ENCODE measurements at regions not wholly inside any gene's neighbourhood (a gene's known extent, or its start where the extent isn't known, plus 50 kb on each side); places are given as distances from the start of the nearest gene placed in this dataset.

DNA sequence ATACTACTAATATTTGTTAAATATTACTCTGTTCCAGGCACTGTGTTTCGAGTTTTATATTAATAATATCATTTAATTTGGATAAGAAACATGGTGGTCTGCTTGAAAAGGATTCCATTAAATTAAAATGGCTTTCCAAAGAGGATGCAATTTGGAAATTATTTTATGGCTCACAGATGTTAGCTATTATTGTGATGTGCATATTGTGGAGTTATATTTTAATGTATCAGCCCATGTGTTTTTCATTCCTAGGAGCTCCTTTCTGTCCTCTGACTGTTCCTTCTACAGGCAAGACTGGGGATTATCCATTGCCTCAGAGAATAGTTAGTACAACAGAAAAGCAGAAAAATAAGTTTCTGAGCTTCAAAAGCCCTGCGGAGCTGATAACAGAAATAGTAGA is 376.7 kb upstream of the PDZRN3 start:
- TF ChIP-seq, protein P1, sequence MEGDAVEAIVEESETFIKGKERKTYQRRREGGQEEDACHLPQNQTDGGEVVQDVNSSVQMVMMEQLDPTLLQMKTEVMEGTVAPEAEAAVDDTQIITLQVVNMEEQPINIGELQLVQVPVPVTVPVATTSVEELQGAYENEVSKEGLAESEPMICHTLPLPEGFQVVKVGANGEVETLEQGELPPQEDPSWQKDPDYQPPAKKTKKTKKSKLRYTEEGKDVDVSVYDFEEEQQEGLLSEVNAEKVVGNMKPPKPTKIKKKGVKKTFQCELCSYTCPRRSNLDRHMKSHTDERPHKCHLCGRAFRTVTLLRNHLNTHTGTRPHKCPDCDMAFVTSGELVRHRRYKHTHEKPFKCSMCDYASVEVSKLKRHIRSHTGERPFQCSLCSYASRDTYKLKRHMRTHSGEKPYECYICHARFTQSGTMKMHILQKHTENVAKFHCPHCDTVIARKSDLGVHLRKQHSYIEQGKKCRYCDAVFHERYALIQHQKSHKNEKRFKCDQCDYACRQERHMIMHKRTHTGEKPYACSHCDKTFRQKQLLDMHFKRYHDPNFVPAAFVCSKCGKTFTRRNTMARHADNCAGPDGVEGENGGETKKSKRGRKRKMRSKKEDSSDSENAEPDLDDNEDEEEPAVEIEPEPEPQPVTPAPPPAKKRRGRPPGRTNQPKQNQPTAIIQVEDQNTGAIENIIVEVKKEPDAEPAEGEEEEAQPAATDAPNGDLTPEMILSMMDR (IDR thresholded peaks at IDR 0.05; ENCODE audit: low read length) = no peak
- TF ChIP-seq EZH2 (IDR thresholded peaks at IDR 0.05; ENCODE audit: borderline replicate concordance, low read length) = no peak
